GM12892 (cell line): ENCODE measurements at regions not wholly inside any gene's neighbourhood (a gene's known extent, or its start where the extent isn't known, plus 50 kb on each side); places are given as distances from the start of the nearest gene placed in this dataset.
A peak's percentile ranks its signal among the peaks of the same experiment; 100 is the strongest.
"Not testable (repeated sequence)": the region's sequence is repeated elsewhere in the genome, so short reads cannot be mapped to it uniquely, and the experiment has no call there.

Source experiments
- DNase-seq: peaks from one replicate; pipeline ENCODE4 v3.0.0; 2011; ENCODE audit not compliant: insufficient read length
- FAIRE-seq: peaks from 2 replicates; lab custom pipeline; 2011; peaks lifted over from hg19 to GRCh38; lab: Jason Lieb, UNC
- POLR2A ChIP-seq: IDR thresholded peaks from 2 replicates; pipeline ENCODE4 v1.6.1; 2011; ENCODE audit warnings: low read depth, low read length, control low read depth
- POLR2AphosphoS5 ChIP-seq: IDR thresholded peaks from 2 replicates; pipeline ENCODE4 v1.6.1; 2011; ENCODE audit warnings: low read depth, low read length, control low read depth
- TAF1 ChIP-seq: IDR thresholded peaks from 2 replicates; pipeline ENCODE4 v1.6.1; 2011; ENCODE audit warnings: low read depth, mild to moderate bottlenecking, control low read depth, low read length, borderline replicate concordance

DNA sequence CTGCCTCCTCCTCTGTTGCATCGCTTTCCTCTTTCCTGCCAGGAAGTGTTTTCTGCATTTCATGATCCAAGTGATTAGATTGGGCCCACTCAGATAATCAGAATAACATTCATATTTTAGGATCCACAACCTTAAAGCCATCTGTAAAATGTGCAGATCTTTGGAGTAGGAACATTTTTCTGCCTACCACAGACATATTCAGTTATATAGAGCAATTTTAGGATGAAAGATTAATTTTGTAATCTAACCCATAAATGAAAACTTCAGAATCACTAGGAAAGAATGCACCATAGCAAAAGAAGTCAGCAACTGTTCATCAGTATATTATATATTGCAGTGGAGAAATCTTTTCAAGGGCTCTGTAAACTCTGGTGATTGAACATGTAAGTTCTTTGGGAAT is 659.9 kb upstream of the LUZP2 start:
- TF ChIP-seq TAF1 (no peak), POLR2A (no peak), POLR2AphosphoS5 (no peak)
- no peak for DNase-seq
- no peak for FAIRE-seq

GRCh38 chr11:23840872-23841271 is 656.0 kb upstream of the LUZP2 start:
- no peak for FAIRE-seq
- DNase-seq = no peak
- TF ChIP-seq POLR2AphosphoS5 (no peak), POLR2A (no peak), TAF1 (no peak)

DNA sequence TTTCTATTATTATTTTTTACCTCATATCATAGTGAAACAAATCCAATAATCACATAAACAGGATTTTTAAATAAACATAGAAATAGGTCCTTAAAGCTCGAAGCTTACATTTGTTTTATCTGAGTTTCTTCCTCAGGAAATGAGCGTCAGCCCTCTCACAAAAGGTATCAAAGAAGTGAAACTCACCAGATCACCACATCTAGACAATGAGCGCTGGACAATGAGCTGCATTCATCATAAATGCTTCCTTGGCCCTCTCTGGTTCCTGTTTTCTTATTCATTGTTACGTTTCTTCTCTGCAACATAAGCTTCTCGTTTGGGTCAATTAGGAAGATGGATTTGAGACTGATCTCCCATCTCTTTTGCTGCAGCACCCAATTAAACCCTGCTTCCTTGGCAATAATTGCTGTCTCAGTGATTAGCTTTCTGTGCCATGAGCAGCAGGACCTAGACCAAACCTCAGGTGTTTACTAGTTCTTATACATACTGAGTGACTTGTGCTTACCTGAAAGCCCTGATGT is 649.9 kb upstream of the LUZP2 start:
- TF ChIP-seq POLR2A = no peak
- TF ChIP-seq POLR2AphosphoS5 = no peak
- TF ChIP-seq TAF1 = no peak
- DNase-seq (no peak), FAIRE-seq (no peak)

GRCh38 chr11:23851216-23851615 is 645.6 kb upstream of the LUZP2 start:
- DNase-seq (no peak), FAIRE-seq (peak; percentile 9)
- TF ChIP-seq TAF1 (no peak), POLR2AphosphoS5 (no peak), POLR2A (no peak)

GRCh38 chr11:23856654-23857053 is 640.2 kb upstream of the LUZP2 start:
- FAIRE-seq = no peak

GRCh38 chr11:23859087-23859486 is 637.8 kb upstream of the LUZP2 start:
- TF ChIP-seq TAF1 (no peak), POLR2A (no peak), POLR2AphosphoS5 (no peak)
- no peak for FAIRE-seq

More at GRCh38 chr11:23856654-23857053, 640.2 kb upstream of the LUZP2 start:
- no peak for DNase-seq
- TF ChIP-seq POLR2AphosphoS5 = no peak
- no peak for TF ChIP-seq TAF1
- TF ChIP-seq POLR2A = no peak

DNA sequence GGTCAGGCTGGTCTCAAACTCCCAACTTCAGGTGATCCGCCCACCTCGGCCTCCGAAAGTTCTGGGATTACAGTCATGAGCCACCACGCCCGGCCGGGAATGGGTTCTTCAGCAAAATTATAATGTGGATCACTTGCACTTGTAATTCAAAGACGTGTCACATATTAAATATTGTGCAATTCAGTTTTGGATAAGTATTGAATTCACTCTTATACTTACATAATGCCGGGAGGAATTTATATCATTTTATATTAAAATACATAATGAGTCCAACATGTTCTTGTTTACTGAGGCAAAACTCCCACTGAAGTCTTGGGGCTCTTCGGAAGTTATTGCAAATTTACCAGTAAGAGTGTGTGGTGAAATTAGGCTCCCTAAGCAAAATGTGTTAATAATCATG is 635.2 kb upstream of the LUZP2 start:
- DNase-seq (no peak), FAIRE-seq (no peak)
- no peak for TF ChIP-seq POLR2AphosphoS5
- no peak for TF ChIP-seq TAF1
- TF ChIP-seq POLR2A = no peak

More at GRCh38 chr11:23859087-23859486, 637.8 kb upstream of the LUZP2 start:
- no peak for DNase-seq

DNA sequence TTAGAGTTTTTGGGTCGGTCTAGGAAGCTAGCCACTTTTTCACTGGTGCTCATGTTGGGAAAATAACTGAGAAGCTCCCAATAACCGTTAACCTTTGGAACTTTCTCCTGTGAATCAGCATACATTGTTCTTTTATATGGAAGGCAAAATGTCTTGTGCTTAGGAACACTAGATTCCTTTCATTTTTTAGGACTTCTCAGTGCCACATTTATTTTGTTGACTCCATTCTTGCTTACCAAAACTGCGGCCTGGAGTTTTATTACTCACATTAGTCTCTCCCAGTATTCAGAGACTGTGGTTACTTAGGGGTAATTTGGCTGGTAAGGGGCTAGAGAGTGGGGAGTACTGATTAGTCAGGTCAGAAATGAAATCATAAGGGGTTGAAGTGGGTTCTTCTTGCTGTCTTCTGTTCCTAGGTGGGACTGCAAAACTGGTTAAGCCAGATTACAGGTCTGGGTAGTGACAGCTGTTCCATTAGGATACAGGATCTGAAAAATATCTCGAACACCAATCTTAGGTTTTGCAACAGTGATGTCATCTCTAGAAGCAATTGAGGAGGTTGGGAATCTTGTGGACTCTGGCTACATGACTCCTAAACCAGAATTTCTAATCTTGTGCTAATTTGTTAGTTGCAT is 631.4 kb upstream of the LUZP2 start:
- DNase-seq (no peak), FAIRE-seq (no peak)
- TF ChIP-seq POLR2A (no peak), TAF1 (no peak), POLR2AphosphoS5 (no peak)

- FAIRE-seq (no peak), DNase-seq (no peak)
- TF ChIP-seq TAF1 = no peak
- TF ChIP-seq POLR2AphosphoS5 = no peak
- no peak for TF ChIP-seq POLR2A
Measured at GRCh38 chr11:23866641-23867040, 630.2 kb upstream of the LUZP2 start.

- no peak for TF ChIP-seq TAF1
- no peak for TF ChIP-seq POLR2AphosphoS5
- no peak for TF ChIP-seq POLR2A
- FAIRE-seq (no peak), DNase-seq (no peak)
Measured at GRCh38 chr11:23869671-23870070, 627.2 kb upstream of the LUZP2 start.

DNA sequence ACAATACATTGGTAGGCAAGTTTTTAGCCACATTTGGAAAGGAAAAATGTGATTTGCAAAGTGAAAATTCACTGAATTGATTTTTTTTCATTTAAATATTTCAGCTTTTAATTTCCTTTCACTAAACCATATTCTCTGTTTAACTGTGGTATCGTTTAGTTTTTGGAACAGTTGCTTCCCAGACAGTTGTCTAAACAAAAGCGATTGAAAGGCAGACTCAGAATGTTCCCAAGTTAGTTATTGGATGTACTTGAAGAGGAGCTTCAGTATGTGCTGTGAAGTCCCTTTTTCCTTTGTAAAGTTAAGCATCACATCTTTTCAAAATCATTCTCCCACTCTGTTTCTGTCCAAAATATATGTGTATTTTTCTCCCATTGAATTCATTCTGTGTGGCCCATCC is 623.4 kb upstream of the LUZP2 start:
- no peak for TF ChIP-seq POLR2AphosphoS5
- DNase-seq = no peak
- FAIRE-seq = no peak

GRCh38 chr11:23875176-23875850 is 621.5 kb upstream of the LUZP2 start:
- FAIRE-seq (no peak), DNase-seq (no peak)
- no peak for TF ChIP-seq TAF1
- no peak for TF ChIP-seq POLR2AphosphoS5
- no peak for TF ChIP-seq POLR2A

DNA sequence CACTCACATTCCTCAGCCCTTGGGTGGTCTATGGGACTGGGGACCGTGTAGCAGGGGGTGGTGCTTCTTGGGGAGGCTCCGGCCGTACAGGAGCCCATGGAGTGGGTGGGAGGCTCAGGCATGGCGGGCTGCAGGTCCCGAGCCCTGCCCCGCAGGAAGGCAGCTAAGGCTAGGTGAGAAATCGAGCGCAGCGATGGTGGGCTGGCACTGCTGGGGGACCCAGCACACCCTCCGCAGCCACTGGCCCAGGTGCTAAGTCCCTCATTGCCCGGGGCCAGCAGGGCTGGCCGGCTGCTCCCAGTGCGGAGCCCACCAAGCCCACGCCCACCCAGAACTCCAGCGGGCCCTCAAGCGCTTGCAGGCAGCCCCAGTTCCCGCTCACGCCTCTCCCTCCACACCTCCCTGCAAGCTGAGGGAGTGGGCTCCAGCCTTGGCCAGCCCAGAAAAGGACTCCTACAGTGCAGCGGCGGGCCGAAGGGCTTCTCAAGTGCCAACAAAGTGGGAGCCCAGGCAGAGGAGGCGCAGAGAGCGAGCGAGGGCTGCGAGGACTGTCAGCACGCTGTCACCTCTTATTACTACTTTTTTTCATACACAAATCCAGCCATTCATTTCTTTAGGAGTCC is 613.3 kb upstream of the LUZP2 start:
- not testable (repeated sequence) for FAIRE-seq, DNase-seq
